H9 (cell line): ENCODE measurements at regions not wholly inside any gene's neighbourhood (a gene's known extent, or its start where the extent isn't known, plus 50 kb on each side); places are given as distances from the start of the nearest gene placed in this dataset.

Experiments
- DNase-seq: peaks from one replicate; pipeline ENCODE4 v3.0.0-alpha.2; 2017
- H2AFZ ChIP-seq: one replicate; pipeline ENCODE4 v1.6.1; 2013; ENCODE audit warnings: mild to moderate bottlenecking, low read length, control low read depth, moderate library complexity
- H2AK5ac ChIP-seq: 2 replicates; pipeline ENCODE4 v1.6.1; 2013; ENCODE audit warnings: low read length, control low read depth, mixed read lengths; ENCODE audit not compliant: insufficient read length
- H2BK120ac ChIP-seq: one replicate; pipeline ENCODE4 v1.6.1; 2013; ENCODE audit warnings: low read depth, mild to moderate bottlenecking, low read length, control low read depth, inconsistent platforms; ENCODE audit not compliant: poor library complexity, severe bottlenecking
- H2BK12ac ChIP-seq: 2 replicates; pipeline ENCODE4 v1.6.1; 2013; ENCODE audit warnings: low read length, control low read depth, mixed read lengths, low read depth; ENCODE audit not compliant: insufficient read length
- H2BK15ac ChIP-seq: 2 replicates; pipeline ENCODE4 v1.6.1; 2013; ENCODE audit warnings: low read depth, low read length, control low read depth
- H2BK20ac ChIP-seq: one replicate; pipeline ENCODE4 v1.6.1; 2013; ENCODE audit warnings: low read depth, mild to moderate bottlenecking, low read length, control low read depth, inconsistent platforms; ENCODE audit not compliant: poor library complexity, severe bottlenecking
- H2BK5ac ChIP-seq: 2 replicates; pipeline ENCODE4 v1.6.1; 2013; ENCODE audit warnings: low read length, control low read depth, mixed read lengths; ENCODE audit not compliant: insufficient read length
- H3K14ac ChIP-seq: 2 replicates; pipeline ENCODE4 v1.6.1; 2013; ENCODE audit warnings: low read length, control low read depth; ENCODE audit not compliant: insufficient read depth
- H3K18ac ChIP-seq: 2 replicates; pipeline ENCODE4 v1.6.1; 2013; ENCODE audit warnings: low read depth, mild to moderate bottlenecking, mixed read lengths, low read length, control low read depth; ENCODE audit not compliant: insufficient read length
- H3K23ac ChIP-seq: 2 replicates; pipeline ENCODE4 v1.6.1; 2013; ENCODE audit warnings: low read length, control low read depth, mixed read lengths, low read depth; ENCODE audit not compliant: insufficient read length
- H3K23me2 ChIP-seq: 2 replicates; pipeline ENCODE4 v1.6.1; 2013; ENCODE audit warnings: low read depth, mild to moderate bottlenecking, mixed read lengths, low read length, control low read depth; ENCODE audit not compliant: insufficient read length, poor library complexity, severe bottlenecking
- H3K27ac ChIP-seq: 2 replicates; pipeline ENCODE4 v1.5.1; 2013; ENCODE audit warnings: low read length, control low read depth, mixed read lengths, low read depth; ENCODE audit not compliant: insufficient read length
- H3K27me3 ChIP-seq: 2 replicates; pipeline ENCODE4 v1.6.1; 2013; ENCODE audit warnings: low read length, control low read depth, inconsistent platforms; ENCODE audit not compliant: insufficient read depth
- H3K4ac ChIP-seq: 2 replicates; pipeline ENCODE4 v1.6.1; 2013; ENCODE audit warnings: low read depth, mild to moderate bottlenecking, control low read depth, inconsistent platforms, low read length, moderate library complexity
- H3K4me1 ChIP-seq: 2 replicates; pipeline ENCODE4 v1.6.1; 2013; ENCODE audit warnings: low read length, control low read depth, inconsistent platforms; ENCODE audit not compliant: insufficient read depth
- H3K4me2 ChIP-seq: 2 replicates; pipeline ENCODE4 v1.6.1; 2013; ENCODE audit warnings: low read length, control low read depth, mixed read lengths; ENCODE audit not compliant: insufficient read length, insufficient read depth
- H3K56ac ChIP-seq: 2 replicates; pipeline ENCODE4 v1.6.1; 2013; ENCODE audit warnings: low read depth, mild to moderate bottlenecking, mixed read lengths, low read length, control low read depth; ENCODE audit not compliant: insufficient read length
- H3K79me1 ChIP-seq: 2 replicates; pipeline ENCODE4 v1.6.1; 2013; ENCODE audit warnings: low read depth, mild to moderate bottlenecking, moderate library complexity, low read length, control low read depth, inconsistent platforms; ENCODE audit not compliant: insufficient read depth, poor library complexity, severe bottlenecking
- H3K79me2 ChIP-seq: 2 replicates; pipeline ENCODE4 v1.6.1; 2013; ENCODE audit warnings: low read length, control low read depth, inconsistent platforms; ENCODE audit not compliant: insufficient read depth
- H3K9ac ChIP-seq: 2 replicates; pipeline ENCODE4 v1.6.1; 2013; ENCODE audit warnings: low read length, control low read depth, mixed read lengths; ENCODE audit not compliant: insufficient read length; ENCODE audit errors: extremely low read depth
- H3K9me3 ChIP-seq: one replicate; pipeline ENCODE4 v1.6.1; 2013; ENCODE audit warnings: low read depth, low read length, inconsistent platforms; ENCODE audit not compliant: control insufficient read depth
- H3T11ph ChIP-seq: one replicate; pipeline ENCODE4 v1.6.1; 2013; ENCODE audit warnings: mild to moderate bottlenecking, low read length, control low read depth, inconsistent platforms
- H4K20me1 ChIP-seq: one replicate; pipeline ENCODE4 v1.6.1; 2013; ENCODE audit not compliant: control insufficient read depth, insufficient read length, insufficient read depth
- H4K5ac ChIP-seq: 2 replicates; pipeline ENCODE4 v1.6.1; 2013; ENCODE audit warnings: low read depth, mild to moderate bottlenecking, mixed read lengths, low read length, control low read depth; ENCODE audit not compliant: insufficient read length
- H4K8ac ChIP-seq: replicated peaks from 2 replicates; pipeline ENCODE4 v1.6.1; 2013; ENCODE audit warnings: low read length, control low read depth, mixed read lengths, low read depth; ENCODE audit not compliant: insufficient read length
- H4K91ac ChIP-seq: 2 replicates; pipeline ENCODE4 v1.6.1; 2013; ENCODE audit warnings: low read depth, mild to moderate bottlenecking, moderate library complexity, mixed read lengths, low read length, control low read depth; ENCODE audit not compliant: insufficient read length
- H3K27ac Mint-ChIP-seq, 3 experiments: 2 replicates in 2 of 3; 3 replicates in 1 of 3; pipeline ENCODE4 v1.8.0; 2020 to 2021; ENCODE audit warnings: mixed read lengths in 3 of 3, mild to moderate bottlenecking in 1 of 3, moderate library complexity in 1 of 3
- H3K27me3 Mint-ChIP-seq: 2 replicates; pipeline ENCODE4 v1.8.0; 2021; ENCODE audit warnings: low read depth, mild to moderate bottlenecking, moderate library complexity, mixed read lengths
- H3K36me3 Mint-ChIP-seq, 3 experiments: 2 replicates in 2 of 3; 3 replicates in 1 of 3; pipeline ENCODE4 v1.8.0; 2020 to 2021; ENCODE audit warnings: low read depth in 3 of 3, mixed read lengths in 3 of 3; ENCODE audit not compliant: insufficient read depth in 1 of 3
- H3K4me1 Mint-ChIP-seq, 2 experiments: 2 replicates each; pipeline ENCODE4 v1.8.0; 2020; ENCODE audit warnings: mixed read lengths in 2 of 2
- H3K4me3 Mint-ChIP-seq, 2 experiments: 2 replicates in 1 of 2; 3 replicates in 1 of 2; pipeline ENCODE4 v1.8.0; 2020 to 2021; ENCODE audit warnings: mild to moderate bottlenecking in 2 of 2, mixed read lengths in 2 of 2, moderate library complexity in 1 of 2
- H3K9me3 Mint-ChIP-seq, 2 experiments: 2 replicates in 1 of 2; 3 replicates in 1 of 2; pipeline ENCODE4 v1.8.0; 2020; ENCODE audit warnings: mild to moderate bottlenecking in 2 of 2, mixed read lengths in 2 of 2, moderate library complexity in 1 of 2
- CTCF ChIP-seq: fragments of 200-600 bp; sonication (generic); conservative IDR thresholded peaks from 3 replicates; pipeline ENCODE4 v1.8.0; 2021; ENCODE audit warnings: antibody characterized with exemption, mild to moderate bottlenecking
- WGBS: extraction: QIAGEN DNeasy Blood & Tissue Kit; methylation state at CpG from one replicate; pipeline ENCODE4 v1.1.7; 2013; ENCODE audit warnings: missing lambda C conversion rate, low lambda C conversion rate, mixed read lengths; ENCODE audit not compliant: insufficient read length; ENCODE audit errors: extremely low coverage; 5-methylcytosine and 5-hydroxymethylcytosine counted together

GRCh38 chr10:105763611-105764010 is 1122.5 kb downstream of the SORCS3 start:
- Histone ChIP-seq H4K5ac (no peak overlapping the region), H4K91ac (no peak overlapping the region), H3K14ac (no peak overlapping the region), H3K9ac (no peak overlapping the region), H3K4ac (no peak overlapping the region), H4K20me1 (no peaks in the 10 kb centered on the region), H3K23me2 (no peaks in the 10 kb centered on the region), H3K56ac (no peak overlapping the region), H3K23ac (no peak overlapping the region), H2AFZ (no peak overlapping the region), H3K4me1 (no peaks in the 10 kb centered on the region), H2BK12ac (no peak overlapping the region), H3K27me3 (no peaks in the 10 kb centered on the region; the same call in 1 of the 2 replicates), H3K79me1 (no peaks in the 10 kb centered on the region), H4K8ac (no peak overlapping the region), H3K9me3 (no peaks in the 10 kb centered on the region), H3K18ac (no peak overlapping the region), H3K27ac (no peak overlapping the region), H3T11ph (no peak overlapping the region), H2BK5ac (no peak overlapping the region), H2BK120ac (no peak overlapping the region), H2BK20ac (no peak overlapping the region), H2AK5ac (no peak overlapping the region), H2BK15ac (no peak overlapping the region), H3K79me2 (no peaks in the 10 kb centered on the region), H3K4me2 (no peak overlapping the region)
- Mint-ChIP-seq H3K9me3 (no peaks in the 10 kb centered on the region), H3K4me3 (no peak overlapping the region), H3K36me3 (no peaks in the 10 kb centered on the region), H3K27ac (no peak overlapping the region), H3K27me3 (peaks cover 7% of the 10 kb centered on the region), H3K4me1 (peaks cover 7 to 12% of the 10 kb centered on the region in 2 experiments)
- no peak for TF ChIP-seq CTCF
- no peak for DNase-seq
- no CpG with 5 or more reads among the region's 2 CpGs for WGBS
